ENCODE measurements at regions not wholly inside any gene's neighbourhood (a gene's known extent, or its start where the extent isn't known, plus 50 kb on each side); places are given as distances from the start of the nearest gene placed in this dataset.

DNA sequence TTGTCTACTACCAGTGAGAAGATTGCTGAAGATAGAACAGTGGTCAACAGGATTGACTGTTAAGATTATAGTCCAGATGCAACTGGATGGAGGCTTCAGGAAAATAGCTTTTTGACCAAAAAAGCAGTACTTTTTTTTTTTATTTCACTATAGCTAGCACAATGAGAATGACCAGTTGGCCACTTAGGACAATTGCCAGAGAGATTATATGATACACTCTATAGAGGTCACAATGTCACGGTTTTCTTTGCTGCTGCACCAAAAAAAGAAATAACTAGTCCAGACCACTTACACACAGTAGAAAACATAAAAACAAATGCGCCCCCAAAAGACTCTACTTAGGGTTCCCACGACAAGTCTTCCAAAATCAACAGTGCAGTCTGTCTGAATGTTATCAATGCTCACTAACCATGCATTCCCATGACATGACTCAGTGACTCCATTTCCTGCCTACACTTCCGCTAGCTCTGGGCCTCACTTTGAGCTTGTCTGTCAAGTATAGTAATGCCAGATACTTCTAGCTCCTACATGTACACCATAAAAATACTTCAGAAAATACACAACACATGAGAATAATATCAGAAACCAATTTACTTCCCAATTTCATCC is 209.1 kb upstream of the STARD13 start:
- H3K27ac Mint-ChIP-seq: no peak overlapping the region
- H3K9me3 Mint-ChIP-seq: no peaks in the 10 kb centered on the region
- peaks cover 26% of the 10 kb centered on the region for H3K27me3 Mint-ChIP-seq
- no peak for ATAC-seq
- no peak overlapping the region for H3K4me3 Mint-ChIP-seq
- H3K4me1 Mint-ChIP-seq: peaks cover 5% of the 10 kb centered on the region
- no peaks in the 10 kb centered on the region for H3K36me3 Mint-ChIP-seq

- Mint-ChIP-seq H3K27ac (no peak overlapping the region), H3K27me3 (peaks cover 29% of the 10 kb centered on the region), H3K36me3 (no peaks in the 10 kb centered on the region), H3K4me1 (peaks cover 8% of the 10 kb centered on the region), H3K4me3 (no peak overlapping the region), H3K9me3 (no peaks in the 10 kb centered on the region)
- no peak for ATAC-seq
Measured at GRCh38 chr13:33496336-33496735, 210.8 kb upstream of the STARD13 start.

DNA sequence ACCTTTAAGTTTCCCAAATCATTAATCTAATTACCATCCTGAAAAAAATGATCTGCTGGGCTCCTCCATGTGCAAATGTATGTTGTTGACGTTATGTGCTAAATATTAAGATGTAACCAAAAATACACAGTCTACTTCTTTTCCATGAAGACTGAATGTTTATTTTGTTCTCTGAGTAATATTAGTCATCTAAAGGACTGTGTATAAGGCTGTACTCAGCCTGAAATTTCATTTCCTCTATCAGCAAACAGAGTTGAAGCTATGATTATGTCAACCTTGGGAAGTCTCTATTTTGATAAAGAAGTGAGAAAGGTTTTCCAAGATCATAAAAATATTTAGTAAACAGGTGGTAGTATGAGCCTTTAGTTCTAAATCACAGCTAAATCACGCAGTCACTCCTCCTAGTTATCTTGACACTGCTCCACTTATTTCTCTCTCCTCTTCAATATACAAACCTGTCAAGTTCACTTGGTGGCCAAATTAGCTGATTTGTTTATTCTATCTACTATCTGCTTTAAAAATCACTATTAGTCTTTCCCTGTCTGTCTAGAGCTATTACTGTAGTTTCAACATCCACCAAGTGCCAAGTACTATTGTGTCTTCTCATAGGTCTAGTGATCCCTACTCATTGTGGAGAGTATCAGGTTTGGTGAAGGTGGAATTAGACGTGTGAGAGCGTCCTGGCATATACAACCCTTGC is 211.7 kb upstream of the STARD13 start:
- H3K4me1 Mint-ChIP-seq: peaks cover 12% of the 10 kb centered on the region
- no peaks in the 10 kb centered on the region for H3K9me3 Mint-ChIP-seq
- no peaks in the 10 kb centered on the region for H3K36me3 Mint-ChIP-seq
- no peak overlapping the region for H3K27ac Mint-ChIP-seq
- no peak for ATAC-seq
- H3K4me3 Mint-ChIP-seq: no peak overlapping the region
- H3K27me3 Mint-ChIP-seq: peaks cover 21% of the 10 kb centered on the region

DNA sequence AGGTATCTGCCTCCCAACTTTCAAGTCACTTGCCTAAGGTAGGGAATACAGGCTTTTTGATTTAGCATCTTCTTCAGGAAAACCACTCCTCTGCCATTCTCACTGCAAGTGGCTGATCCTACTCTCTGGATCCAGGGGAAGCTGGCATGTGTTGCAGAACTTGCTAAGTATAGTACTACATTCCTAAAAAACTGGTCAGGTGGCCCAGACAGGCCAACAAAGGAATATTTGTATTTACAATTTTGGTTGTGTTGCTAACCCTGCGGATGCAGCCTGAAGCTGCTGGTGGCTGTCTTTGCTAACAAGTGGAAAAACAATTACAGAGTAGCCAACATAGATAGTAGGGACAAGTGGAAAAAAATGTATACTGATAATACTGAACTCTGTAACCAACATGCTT is 222.5 kb upstream of the STARD13 start:
- Mint-ChIP-seq H3K4me1 (no peaks in the 10 kb centered on the region), H3K27me3 (no peaks in the 10 kb centered on the region), H3K27ac (no peak overlapping the region), H3K9me3 (no peaks in the 10 kb centered on the region), H3K4me3 (no peak overlapping the region), H3K36me3 (no peaks in the 10 kb centered on the region)
- no peak for ATAC-seq

GRCh38 chr13:33509642-33510229 is 224.2 kb upstream of the STARD13 start:
- no peak overlapping the region for H3K27ac Mint-ChIP-seq
- H3K27me3 Mint-ChIP-seq: peaks cover 9% of the 10 kb centered on the region
- ATAC-seq: no peak
- no peaks in the 10 kb centered on the region for H3K9me3 Mint-ChIP-seq
- H3K4me3 Mint-ChIP-seq: no peak overlapping the region
- H3K4me1 Mint-ChIP-seq: no peaks in the 10 kb centered on the region
- H3K36me3 Mint-ChIP-seq: no peaks in the 10 kb centered on the region

GRCh38 chr13:33510350-33510970 is 224.9 kb upstream of the STARD13 start:
- Mint-ChIP-seq H3K27me3 (peaks cover 9% of the 10 kb centered on the region), H3K9me3 (no peaks in the 10 kb centered on the region), H3K4me3 (no peak overlapping the region), H3K27ac (no peak overlapping the region), H3K4me1 (no peaks in the 10 kb centered on the region), H3K36me3 (no peaks in the 10 kb centered on the region)
- no peak for ATAC-seq

- Mint-ChIP-seq H3K27ac (no peak overlapping the region), H3K9me3 (no peaks in the 10 kb centered on the region), H3K4me1 (peaks cover 3% of the 10 kb centered on the region), H3K4me3 (no peak overlapping the region), H3K27me3 (peaks cover 9% of the 10 kb centered on the region), H3K36me3 (no peaks in the 10 kb centered on the region)
- no peak for ATAC-seq
Measured at GRCh38 chr13:33512880-33513554, 227.5 kb upstream of the STARD13 start.

DNA sequence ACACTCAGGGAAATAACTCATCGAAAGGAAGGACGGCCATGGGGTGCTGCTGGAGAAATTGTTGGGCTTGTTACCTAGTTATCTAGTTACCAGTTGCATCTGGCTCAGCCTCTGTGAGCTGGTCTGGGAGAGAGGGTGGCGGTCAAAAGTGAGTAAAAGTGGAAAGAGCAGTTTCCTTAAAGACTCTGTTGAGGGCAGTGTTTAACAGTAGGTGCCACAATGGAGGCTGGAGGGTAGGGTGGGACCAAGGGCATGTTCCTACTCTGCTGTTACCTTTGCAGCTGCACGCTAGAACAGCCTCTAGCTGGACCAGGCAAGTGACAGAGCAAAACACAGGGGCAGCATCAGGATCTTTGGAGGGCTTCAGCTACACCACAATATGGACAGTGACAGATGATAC is 228.8 kb upstream of the STARD13 start:
- Mint-ChIP-seq H3K4me3 (no peak overlapping the region), H3K36me3 (no peaks in the 10 kb centered on the region), H3K9me3 (no peaks in the 10 kb centered on the region), H3K27me3 (peaks cover 9% of the 10 kb centered on the region), H3K27ac (no peak overlapping the region), H3K4me1 (peaks cover 17% of the 10 kb centered on the region)
- peak; percentile 16 for ATAC-seq

GRCh38 chr13:33515146-33515545 is 229.6 kb upstream of the STARD13 start:
- peaks cover 18% of the 10 kb centered on the region for H3K4me1 Mint-ChIP-seq
- no peak overlapping the region for H3K27ac Mint-ChIP-seq
- H3K4me3 Mint-ChIP-seq: no peak overlapping the region
- ATAC-seq: no peak
- H3K27me3 Mint-ChIP-seq: peaks cover 9% of the 10 kb centered on the region
- H3K36me3 Mint-ChIP-seq: no peaks in the 10 kb centered on the region
- H3K9me3 Mint-ChIP-seq: no peaks in the 10 kb centered on the region

DNA sequence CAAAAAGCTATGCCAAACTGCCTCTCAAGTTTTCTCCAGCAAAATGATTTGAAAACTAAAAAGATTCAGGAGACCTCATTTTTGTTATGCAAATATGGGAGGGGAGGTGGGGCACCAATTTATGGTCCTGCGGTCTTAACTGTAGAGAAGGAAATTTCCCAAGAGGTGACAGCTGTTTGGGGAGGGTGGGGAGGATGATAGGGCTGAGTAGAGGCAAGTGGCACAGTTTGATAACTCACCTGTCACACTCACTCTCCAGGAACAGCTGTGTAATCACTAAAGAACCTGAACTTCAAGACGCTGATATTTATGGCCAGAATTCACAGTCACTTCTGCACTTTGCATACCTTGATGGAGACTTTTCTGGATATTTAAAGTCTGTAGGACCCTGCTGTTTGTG is 232.9 kb upstream of the STARD13 start:
- no peaks in the 10 kb centered on the region for H3K36me3 Mint-ChIP-seq
- no peak overlapping the region for H3K27ac Mint-ChIP-seq
- H3K4me3 Mint-ChIP-seq: no peak overlapping the region
- peaks cover 9% of the 10 kb centered on the region for H3K27me3 Mint-ChIP-seq
- no peaks in the 10 kb centered on the region for H3K9me3 Mint-ChIP-seq
- no peak for ATAC-seq
- peaks cover 18% of the 10 kb centered on the region for H3K4me1 Mint-ChIP-seq

- H3K9me3 Mint-ChIP-seq: no peaks in the 10 kb centered on the region
- no peak overlapping the region for H3K4me3 Mint-ChIP-seq
- H3K4me1 Mint-ChIP-seq: peaks cover 18% of the 10 kb centered on the region
- peak overlapping the region; percentile 34 for H3K27ac Mint-ChIP-seq
- H3K27me3 Mint-ChIP-seq: no peaks in the 10 kb centered on the region
- H3K36me3 Mint-ChIP-seq: no peaks in the 10 kb centered on the region
- no peak for ATAC-seq
Measured at GRCh38 chr13:33519561-33520467, 234.3 kb upstream of the STARD13 start.

- no peak overlapping the region for H3K27ac Mint-ChIP-seq
- no peaks in the 10 kb centered on the region for H3K27me3 Mint-ChIP-seq
Measured at GRCh38 chr13:33520468-33520839, 234.9 kb upstream of the STARD13 start.

GRCh38 chr13:33524086-33524485 is 238.5 kb upstream of the STARD13 start:
- H3K36me3 Mint-ChIP-seq: no peaks in the 10 kb centered on the region
- no peak overlapping the region for H3K4me3 Mint-ChIP-seq
- peaks cover 3% of the 10 kb centered on the region for H3K27me3 Mint-ChIP-seq
- no peak for ATAC-seq
- H3K9me3 Mint-ChIP-seq: no peaks in the 10 kb centered on the region
- peaks cover 4% of the 10 kb centered on the region for H3K4me1 Mint-ChIP-seq
- H3K27ac Mint-ChIP-seq: no peak overlapping the region

More at GRCh38 chr13:33520468-33520839, 234.9 kb upstream of the STARD13 start:
- no peaks in the 10 kb centered on the region for H3K36me3 Mint-ChIP-seq
- peaks cover 18% of the 10 kb centered on the region for H3K4me1 Mint-ChIP-seq
- H3K4me3 Mint-ChIP-seq: no peak overlapping the region
- H3K9me3 Mint-ChIP-seq: no peaks in the 10 kb centered on the region
- ATAC-seq: no peak

DNA sequence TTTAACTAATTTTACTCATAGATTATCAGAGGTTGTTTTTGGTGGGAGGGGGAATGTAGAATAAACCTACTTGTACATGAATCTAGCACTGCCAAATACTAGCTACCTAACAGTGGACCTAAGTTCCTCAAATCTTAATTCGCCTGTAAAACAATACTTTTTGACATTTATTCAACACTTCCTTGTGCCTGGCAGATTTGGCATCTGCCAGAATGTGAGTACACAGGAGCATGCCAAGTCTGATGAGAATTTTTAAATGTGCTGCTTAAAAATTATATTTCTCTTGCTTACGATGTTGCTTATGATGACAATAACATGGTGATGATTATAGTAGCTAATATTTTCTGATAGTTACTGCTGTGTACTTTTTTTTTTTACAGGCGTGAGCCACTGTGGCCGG is 240.2 kb upstream of the STARD13 start:
- no peak overlapping the region for H3K27ac Mint-ChIP-seq
- no peaks in the 10 kb centered on the region for H3K9me3 Mint-ChIP-seq
- H3K27me3 Mint-ChIP-seq: peaks cover 20% of the 10 kb centered on the region
- no peak overlapping the region for H3K4me3 Mint-ChIP-seq
- no peaks in the 10 kb centered on the region for H3K36me3 Mint-ChIP-seq
- H3K4me1 Mint-ChIP-seq: no peaks in the 10 kb centered on the region
- no peak for ATAC-seq

Measured in stimulated activated memory B cell treated with anti-CD40 and anti-IgM and Interleukin-4, amounts not matched to agents 10 μg/mL and 1 μg/mL and 100 μg/mL, for 72 hours (primary cell).